ENCODE measurements at regions not wholly inside any gene's neighbourhood (a gene's known extent, or its start where the extent isn't known, plus 50 kb on each side); places are given as distances from the start of the nearest gene placed in this dataset.

- no peaks in the 10 kb centered on the region for H3K4me1 ChIP-seq (ENCODE audit: control insufficient read depth in 1 of 2, insufficient read depth in 2 of 2, low read length in 2 of 2)
- no peak overlapping the region for H3K27ac ChIP-seq (ENCODE audit: low read depth in 1 of 2, low read length in 2 of 2)
- H3K9me3 ChIP-seq (ENCODE audit: control insufficient read depth, low read length): no peaks in the 10 kb centered on the region
- H3K36me3 ChIP-seq (ENCODE audit: control insufficient read depth in 1 of 2, insufficient read depth in 2 of 2, low read length in 1 of 2): no peaks in the 10 kb centered on the region
- DNase-seq (no peak), ATAC-seq (ENCODE audit: low FRiP score) (no peak)
- intact Hi-C loops (cut with DNase I): loop anchor here in 1 of 2 donors (10.0 kb wide), 1 partner anchor 63 kb away; no protein-coding TSS in a partner anchor
- WGBS, 2 donors: 59 to 62% methylated on average over 3 of the region's 3 CpGs
- no peaks in the 10 kb centered on the region for H3K27me3 ChIP-seq (ENCODE audit: control insufficient read depth in 1 of 2, insufficient read depth in 2 of 2, low read length in 1 of 2)
- H3K4me3 ChIP-seq (ENCODE audit: low read length in 2 of 2): no peak overlapping the region
Measured at GRCh38 chr22:22981670-22982571, 88.4 kb upstream of the GNAZ start.

- intact Hi-C loops (cut with DNase I): loop anchor here in 1 of 2 donors (10.0 kb wide), 1 partner anchor 62 kb away; no protein-coding TSS in a partner anchor
- Histone ChIP-seq H3K4me3 (ENCODE audit: low read length in 2 of 2) (no peak overlapping the region), H3K4me1 (ENCODE audit: control insufficient read depth in 1 of 2, insufficient read depth in 2 of 2, low read length in 2 of 2) (no peaks in the 10 kb centered on the region), H3K36me3 (ENCODE audit: control insufficient read depth in 1 of 2, insufficient read depth in 2 of 2, low read length in 1 of 2) (no peaks in the 10 kb centered on the region), H3K27me3 (ENCODE audit: control insufficient read depth in 1 of 2, insufficient read depth in 2 of 2, low read length in 1 of 2) (no peaks in the 10 kb centered on the region), H3K9me3 (ENCODE audit: control insufficient read depth, low read length) (no peaks in the 10 kb centered on the region), H3K27ac (ENCODE audit: low read depth in 1 of 2, low read length in 2 of 2) (no peak overlapping the region)
- WGBS, 2 donors: 66% methylated on average over 2 of the region's 2 CpGs
- ATAC-seq (ENCODE audit: low FRiP score) (no peak), DNase-seq (no peak)
Measured at GRCh38 chr22:22982616-22983015, 87.7 kb upstream of the GNAZ start.

DNA sequence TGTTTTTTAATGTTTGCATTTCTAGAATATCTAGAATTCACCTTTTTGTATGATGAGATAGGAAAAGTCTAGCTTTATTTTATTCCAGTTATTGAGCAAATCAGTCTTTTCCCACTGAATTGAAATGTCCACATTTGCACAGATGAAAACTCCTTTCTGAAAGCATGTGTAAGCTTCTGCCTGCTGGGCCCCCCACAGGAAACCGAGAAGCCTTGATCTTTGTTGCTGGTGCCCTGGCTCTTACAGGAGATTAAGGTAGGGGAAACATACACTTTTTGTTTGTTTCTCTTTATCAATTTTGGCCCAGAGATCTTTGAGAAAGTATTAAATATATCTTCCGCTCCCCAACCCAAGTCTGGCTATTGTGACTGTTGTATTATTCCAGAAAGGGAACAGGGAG is 87.2 kb upstream of the GNAZ start:
- 67 to 69% methylated on average over 2 of the region's 2 CpGs for WGBS, 2 donors
- Histone ChIP-seq H3K36me3 (ENCODE audit: control insufficient read depth in 1 of 2, insufficient read depth in 2 of 2, low read length in 1 of 2) (no peaks in the 10 kb centered on the region), H3K27ac (ENCODE audit: low read depth in 1 of 2, low read length in 2 of 2) (no peak overlapping the region), H3K4me3 (ENCODE audit: low read length in 2 of 2) (no peak overlapping the region), H3K4me1 (ENCODE audit: control insufficient read depth in 1 of 2, insufficient read depth in 2 of 2, low read length in 2 of 2) (no peaks in the 10 kb centered on the region), H3K9me3 (ENCODE audit: control insufficient read depth, low read length) (no peaks in the 10 kb centered on the region), H3K27me3 (ENCODE audit: control insufficient read depth in 1 of 2, insufficient read depth in 2 of 2, low read length in 1 of 2) (no peaks in the 10 kb centered on the region)
- intact Hi-C loops (cut with DNase I): loop anchor here in 1 of 2 donors (10.0 kb wide), 1 partner anchor 62 kb away; no protein-coding TSS in a partner anchor
- ATAC-seq (ENCODE audit: low FRiP score): no peak
- DNase-seq: no peak

GRCh38 chr22:22983816-22984215 is 86.5 kb upstream of the GNAZ start:
- Histone ChIP-seq H3K27me3 (ENCODE audit: control insufficient read depth in 1 of 2, insufficient read depth in 2 of 2, low read length in 1 of 2) (no peaks in the 10 kb centered on the region), H3K4me1 (ENCODE audit: control insufficient read depth in 1 of 2, insufficient read depth in 2 of 2, low read length in 2 of 2) (no peaks in the 10 kb centered on the region), H3K9me3 (ENCODE audit: control insufficient read depth, low read length) (no peaks in the 10 kb centered on the region), H3K27ac (ENCODE audit: low read depth in 1 of 2, low read length in 2 of 2) (no peak overlapping the region), H3K4me3 (ENCODE audit: low read length in 2 of 2) (no peak overlapping the region), H3K36me3 (ENCODE audit: control insufficient read depth in 1 of 2, insufficient read depth in 2 of 2, low read length in 1 of 2) (no peaks in the 10 kb centered on the region)
- intact Hi-C loops (cut with DNase I): loop anchor here in 1 of 2 donors (10.0 kb wide), 1 partner anchor 61 kb away; no protein-coding TSS in a partner anchor
- DNase-seq (no peak), ATAC-seq (ENCODE audit: low FRiP score) (no peak)
- WGBS, 2 donors: 0 to 64% methylated on average over 1 of the region's 1 CpG

GRCh38 chr22:22984967-22985366 is 85.4 kb upstream of the GNAZ start:
- Histone ChIP-seq H3K4me3 (ENCODE audit: low read length in 2 of 2) (no peak overlapping the region), H3K36me3 (ENCODE audit: control insufficient read depth in 1 of 2, insufficient read depth in 2 of 2, low read length in 1 of 2) (no peaks in the 10 kb centered on the region), H3K27me3 (ENCODE audit: control insufficient read depth in 1 of 2, insufficient read depth in 2 of 2, low read length in 1 of 2) (no peaks in the 10 kb centered on the region), H3K9me3 (ENCODE audit: control insufficient read depth, low read length) (no peaks in the 10 kb centered on the region), H3K4me1 (ENCODE audit: control insufficient read depth in 1 of 2, insufficient read depth in 2 of 2, low read length in 2 of 2) (no peaks in the 10 kb centered on the region), H3K27ac (ENCODE audit: low read depth in 1 of 2, low read length in 2 of 2) (no peak overlapping the region)
- 86 to 88% methylated on average over 2 of the region's 2 CpGs for WGBS, 2 donors
- DNase-seq (no peak), ATAC-seq (ENCODE audit: low FRiP score) (no peak)
- intact Hi-C loops (cut with DNase I): loop anchor here in 1 of 2 donors (10.0 kb wide), 1 partner anchor 60 kb away; no protein-coding TSS in a partner anchor

- no peaks in the 10 kb centered on the region for H3K36me3 ChIP-seq (ENCODE audit: control insufficient read depth in 1 of 2, insufficient read depth in 2 of 2, low read length in 1 of 2)
Measured at GRCh38 chr22:22986008-22986407, 84.3 kb upstream of the GNAZ start.

DNA sequence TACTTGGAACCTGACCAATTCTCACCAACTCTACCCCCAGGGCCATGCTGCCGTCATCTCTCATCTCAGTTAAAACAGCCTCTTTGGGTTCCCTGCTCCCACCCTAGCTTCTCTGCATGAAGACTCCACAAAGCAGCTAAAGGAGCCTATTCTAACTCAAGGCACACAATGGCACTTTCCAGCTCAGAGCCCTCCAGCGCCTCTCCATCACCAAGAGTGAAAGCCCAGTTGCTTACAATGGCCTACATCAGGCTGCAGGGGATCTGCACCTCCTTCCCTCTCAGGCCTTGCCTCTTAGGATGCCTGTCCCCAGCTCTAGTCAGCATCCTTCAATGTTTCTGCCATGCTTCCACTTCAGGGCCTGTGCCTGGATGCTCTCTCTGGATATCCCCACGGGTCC is 83.7 kb upstream of the GNAZ start:
- ATAC-seq (ENCODE audit: low FRiP score): no peak
- WGBS, 2 donors: 88 to 93% methylated on average over 3 of the region's 3 CpGs
- DNase-seq: no peak
- Histone ChIP-seq H3K36me3 (ENCODE audit: control insufficient read depth in 1 of 2, insufficient read depth in 2 of 2, low read length in 1 of 2) (no peaks in the 10 kb centered on the region), H3K4me3 (ENCODE audit: low read length in 2 of 2) (no peak overlapping the region), H3K9me3 (ENCODE audit: control insufficient read depth, low read length) (no peaks in the 10 kb centered on the region), H3K4me1 (ENCODE audit: control insufficient read depth in 1 of 2, insufficient read depth in 2 of 2, low read length in 2 of 2) (no peaks in the 10 kb centered on the region), H3K27me3 (ENCODE audit: control insufficient read depth in 1 of 2, insufficient read depth in 2 of 2, low read length in 1 of 2) (no peaks in the 10 kb centered on the region), H3K27ac (ENCODE audit: low read depth in 1 of 2, low read length in 2 of 2) (no peak overlapping the region)
- intact Hi-C loops (cut with DNase I): loop anchor here in 1 of 2 donors (10.0 kb wide), 1 partner anchor 58 kb away; no protein-coding TSS in a partner anchor

More at GRCh38 chr22:22986008-22986407, 84.3 kb upstream of the GNAZ start:
- intact Hi-C loops (cut with DNase I): loop anchor here in 1 of 2 donors (10.0 kb wide), 1 partner anchor 59 kb away; no protein-coding TSS in a partner anchor
- Histone ChIP-seq H3K4me1 (ENCODE audit: control insufficient read depth in 1 of 2, insufficient read depth in 2 of 2, low read length in 2 of 2) (no peaks in the 10 kb centered on the region), H3K9me3 (ENCODE audit: control insufficient read depth, low read length) (no peaks in the 10 kb centered on the region), H3K4me3 (ENCODE audit: low read length in 2 of 2) (no peak overlapping the region), H3K27ac (ENCODE audit: low read depth in 1 of 2, low read length in 2 of 2) (no peak overlapping the region), H3K27me3 (ENCODE audit: control insufficient read depth in 1 of 2, insufficient read depth in 2 of 2, low read length in 1 of 2) (no peaks in the 10 kb centered on the region)
- ATAC-seq (ENCODE audit: low FRiP score): no peak
- no peak for DNase-seq
- WGBS, 2 donors: 85 to 91% methylated on average over 2 of the region's 2 CpGs

GRCh38 chr22:22988150-22988549 is 82.2 kb upstream of the GNAZ start:
- no peak for DNase-seq
- no peaks in the 10 kb centered on the region for H3K27me3 ChIP-seq (ENCODE audit: control insufficient read depth in 1 of 2, insufficient read depth in 2 of 2, low read length in 1 of 2)
- H3K4me3 ChIP-seq (ENCODE audit: low read length in 2 of 2): no peak overlapping the region
- no peaks in the 10 kb centered on the region for H3K36me3 ChIP-seq (ENCODE audit: control insufficient read depth in 1 of 2, insufficient read depth in 2 of 2, low read length in 1 of 2)
- WGBS, 2 donors: 51 to 53% methylated on average over 3 of the region's 3 CpGs
- intact Hi-C loops (cut with DNase I): loop anchor here in 1 of 2 donors (10.0 kb wide), 1 partner anchor 57 kb away; no protein-coding TSS in a partner anchor
- no peak for ATAC-seq (ENCODE audit: low FRiP score)
- no peaks in the 10 kb centered on the region for H3K4me1 ChIP-seq (ENCODE audit: control insufficient read depth in 1 of 2, insufficient read depth in 2 of 2, low read length in 2 of 2)
- H3K27ac ChIP-seq (ENCODE audit: low read depth in 1 of 2, low read length in 2 of 2): no peak overlapping the region
- H3K9me3 ChIP-seq (ENCODE audit: control insufficient read depth, low read length): no peaks in the 10 kb centered on the region
